ENCODE measurements at regions not wholly inside any gene's neighbourhood (a gene's known extent, or its start where the extent isn't known, plus 50 kb on each side); places are given as distances from the start of the nearest gene placed in this dataset.

- no peak for FAIRE-seq
- no peak for DNase-seq (ENCODE audit: low spot score)
These were observed 703.5 kb downstream of the FAT4 start for GRCh38 chr4:126018274-126018673.

GRCh38 chr4:126023896-126024295, 709.1 kb downstream of the FAT4 start:
- no peak for FAIRE-seq
- no peak for DNase-seq (ENCODE audit: low spot score)

GRCh38 chr4:126027601-126028000, 712.8 kb downstream of the FAT4 start:
- no peak for FAIRE-seq
- no peak for DNase-seq (ENCODE audit: low spot score)

- FAIRE-seq (no peak), DNase-seq (ENCODE audit: low spot score) (no peak)
These were observed 714.1 kb downstream of the FAT4 start for GRCh38 chr4:126028876-126029275.

- DNase-seq (ENCODE audit: low spot score) (no peak), FAIRE-seq (no peak)
These were observed 722.5 kb downstream of the FAT4 start for GRCh38 chr4:126037231-126037630.

GRCh38 chr4:126038502-126039144, 723.9 kb downstream of the FAT4 start:
- no peak for FAIRE-seq
- no peak for DNase-seq (ENCODE audit: low spot score)

GRCh38 chr4:126046081-126046614, 731.4 kb downstream of the FAT4 start:
- no peak for DNase-seq (ENCODE audit: low spot score)
- FAIRE-seq = no peak

- FAIRE-seq (no peak), DNase-seq (ENCODE audit: low spot score) (no peak)
These were observed 732.4 kb downstream of the FAT4 start for GRCh38 chr4:126047114-126047513.

GRCh38 chr4:126051689-126052424, 737.1 kb downstream of the FAT4 start:
- no peak for DNase-seq (ENCODE audit: low spot score)
- no peak for FAIRE-seq

- FAIRE-seq (no peak), DNase-seq (ENCODE audit: low spot score) (no peak)
These were observed 741.4 kb downstream of the FAT4 start for GRCh38 chr4:126056116-126056650.

GRCh38 chr4:126057371-126057770, 742.6 kb downstream of the FAT4 start:
- DNase-seq (ENCODE audit: low spot score) = no peak
- FAIRE-seq = no peak

GRCh38 chr4:126058596-126058995, 743.8 kb downstream of the FAT4 start:
- no peak for FAIRE-seq
- DNase-seq (ENCODE audit: low spot score) = no peak

GRCh38 chr4:126061655-126062054, 746.9 kb downstream of the FAT4 start:
- DNase-seq (ENCODE audit: low spot score) (no peak), FAIRE-seq (no peak)

GRCh38 chr4:126065016-126065415, 750.3 kb downstream of the FAT4 start:
- DNase-seq (ENCODE audit: low spot score) = no peak
- FAIRE-seq = no peak

- FAIRE-seq (no peak), DNase-seq (ENCODE audit: low spot score) (no peak)
These were observed 756.9 kb downstream of the FAT4 start for GRCh38 chr4:126071346-126072333.

- no peak for FAIRE-seq
- DNase-seq (ENCODE audit: low spot score) = no peak
These were observed 766.6 kb downstream of the FAT4 start for GRCh38 chr4:126081336-126081735.

- FAIRE-seq = no peak
- no peak for DNase-seq (ENCODE audit: low spot score)
These were observed 771.3 kb downstream of the FAT4 start for GRCh38 chr4:126086041-126086440.

GRCh38 chr4:126087101-126087500, 772.3 kb downstream of the FAT4 start:
- no peak for DNase-seq (ENCODE audit: low spot score)
- FAIRE-seq = no peak

- FAIRE-seq (no peak), DNase-seq (ENCODE audit: low spot score) (no peak)
These were observed 782.5 kb downstream of the FAT4 start for GRCh38 chr4:126097155-126097799.

GRCh38 chr4:126106658-126107057, 791.9 kb downstream of the FAT4 start:
- FAIRE-seq (no peak), DNase-seq (ENCODE audit: low spot score) (no peak)

- no peak for FAIRE-seq
These were observed 795.1 kb downstream of the FAT4 start for GRCh38 chr4:126109836-126110235.

More at GRCh38 chr4:126109836-126110235, 795.1 kb downstream of the FAT4 start:
- no peak for DNase-seq (ENCODE audit: low spot score)
